GM19035 (cell line): ENCODE measurements at regions not wholly inside any gene's neighbourhood (a gene's known extent, or its start where the extent isn't known, plus 50 kb on each side); places are given as distances from the start of the nearest gene placed in this dataset.

Experiments
- ATAC-seq: cut with Tn5 transposase; IDR thresholded peaks from one replicate; pipeline ENCODE4 v1.9.1; 2021; ENCODE audit not compliant: unreplicated experiment

- no peak for ATAC-seq
These were observed 239.0 kb downstream of the AUH start for GRCh38 chr9:91122755-91123154.

DNA sequence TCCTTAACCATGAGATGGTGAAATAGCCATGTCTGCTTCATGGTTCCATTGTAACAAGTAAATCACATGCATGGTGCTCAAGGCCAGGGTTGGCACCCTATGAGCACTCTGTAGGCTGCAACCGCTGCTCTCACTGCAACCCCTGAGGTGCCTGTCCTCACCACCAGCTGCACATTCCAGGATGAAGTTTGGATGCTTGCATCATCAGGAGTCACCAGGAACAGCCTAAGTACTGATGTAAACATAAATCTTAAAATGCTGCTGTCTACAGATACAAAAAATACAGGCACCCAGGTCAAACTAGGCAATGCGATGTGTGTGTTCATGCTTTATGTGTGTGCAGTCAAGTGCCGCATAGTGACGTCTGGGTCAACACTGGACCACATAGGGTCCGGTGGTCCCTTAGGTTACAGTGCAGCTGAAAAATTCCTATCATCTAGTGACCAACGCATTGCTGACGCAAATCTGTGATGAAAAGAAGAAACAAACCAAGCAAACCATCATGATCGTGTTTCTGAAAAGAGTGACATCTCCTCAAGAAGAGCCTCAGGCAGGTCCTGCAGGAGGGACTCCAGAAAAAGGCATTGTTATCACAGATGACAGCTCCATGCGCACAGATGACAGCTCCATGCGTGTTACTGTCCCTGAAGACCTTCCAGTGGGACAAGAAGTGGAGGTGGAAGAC is 234.8 kb downstream of the AUH start:
- ATAC-seq = no peak

DNA sequence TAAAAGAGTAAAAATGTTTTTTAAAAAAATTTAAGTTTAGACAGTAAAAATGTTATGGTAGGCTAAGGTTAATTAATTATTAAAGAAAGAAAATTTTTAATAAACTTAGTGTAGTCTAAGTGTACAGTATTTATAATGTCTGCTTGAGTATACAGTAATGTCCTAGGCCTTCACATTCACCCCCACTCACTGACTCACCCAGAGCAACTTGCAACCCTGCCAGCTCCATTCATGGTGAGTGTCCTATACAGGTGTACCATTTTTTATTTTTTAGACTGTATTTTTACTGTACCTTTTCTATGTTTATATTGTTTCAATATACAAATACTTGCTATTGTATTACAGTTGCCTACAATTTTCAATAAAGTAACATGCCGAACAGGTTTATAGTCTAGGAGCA is 234.1 kb downstream of the AUH start:
- ATAC-seq = no peak

DNA sequence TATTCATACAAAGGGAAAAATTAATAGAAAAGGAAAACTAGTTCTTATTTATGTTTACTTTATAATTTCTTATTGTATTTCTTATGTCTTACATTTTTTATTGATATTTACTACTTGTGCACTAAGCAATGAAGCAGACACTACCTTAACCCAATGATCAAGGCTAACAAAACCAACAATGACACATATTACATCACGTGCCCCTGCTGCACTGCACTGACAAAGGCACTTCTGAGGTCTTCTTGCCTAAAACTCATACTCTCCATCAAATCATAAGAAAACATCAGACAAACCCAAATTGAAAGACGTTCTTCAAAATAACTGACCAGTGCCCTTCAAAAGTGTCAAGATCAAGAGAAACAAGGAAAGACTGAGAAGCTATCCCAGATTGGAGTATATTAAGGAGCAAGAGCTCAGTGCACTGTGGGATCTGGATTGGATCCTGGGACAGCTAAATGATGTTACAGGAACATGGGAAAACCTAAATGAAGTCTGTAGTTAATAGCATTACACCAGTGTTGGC is 230.9 kb downstream of the AUH start:
- ATAC-seq = no peak

DNA sequence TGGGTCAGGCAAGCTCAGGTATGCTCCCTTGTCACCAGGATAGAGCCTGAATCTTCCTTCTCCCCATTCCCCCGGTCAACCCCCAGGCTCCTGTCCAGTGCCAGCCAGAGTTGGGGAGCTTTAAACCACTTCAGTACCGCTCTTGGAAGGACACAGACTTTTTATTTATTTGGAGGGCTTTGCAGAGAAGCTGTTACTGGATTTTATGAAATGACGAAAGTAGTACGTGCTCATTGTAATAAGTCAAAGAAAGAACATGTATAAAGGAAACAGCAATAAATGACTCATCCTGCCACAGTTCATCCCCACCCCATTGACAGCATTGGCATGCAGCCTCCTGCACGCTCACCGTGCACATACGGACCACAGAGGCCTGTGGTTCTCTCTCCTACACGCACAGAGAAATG is 230.3 kb downstream of the AUH start:
- no peak for ATAC-seq

DNA sequence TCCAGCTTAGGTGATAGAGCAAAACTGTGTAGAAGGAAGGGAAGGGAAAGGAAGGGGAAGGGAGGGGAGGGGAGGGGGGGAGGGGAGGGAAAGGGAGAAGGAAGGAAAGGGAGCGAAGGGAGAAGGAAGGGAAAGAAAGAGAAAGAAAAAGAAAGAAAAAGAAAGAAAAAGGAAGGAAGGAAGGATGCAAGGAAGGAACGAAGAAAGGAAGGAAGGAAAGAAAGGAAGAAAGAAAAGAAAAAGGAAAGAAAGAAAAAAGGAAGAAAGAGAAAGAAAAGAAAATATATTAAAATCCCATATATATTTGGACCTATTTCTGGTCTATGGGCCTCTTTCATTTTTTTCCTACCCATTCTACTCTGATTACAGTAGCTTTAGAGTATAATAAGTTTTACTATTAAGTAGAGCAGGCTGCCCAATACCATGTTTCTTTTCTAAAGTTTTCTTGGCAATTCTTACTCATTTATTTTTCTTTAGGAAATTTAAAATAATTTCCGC is 229.1 kb downstream of the AUH start:
- no peak for ATAC-seq

- ATAC-seq = no peak
These were observed 227.1 kb downstream of the AUH start for GRCh38 chr9:91134608-91135007.

DNA sequence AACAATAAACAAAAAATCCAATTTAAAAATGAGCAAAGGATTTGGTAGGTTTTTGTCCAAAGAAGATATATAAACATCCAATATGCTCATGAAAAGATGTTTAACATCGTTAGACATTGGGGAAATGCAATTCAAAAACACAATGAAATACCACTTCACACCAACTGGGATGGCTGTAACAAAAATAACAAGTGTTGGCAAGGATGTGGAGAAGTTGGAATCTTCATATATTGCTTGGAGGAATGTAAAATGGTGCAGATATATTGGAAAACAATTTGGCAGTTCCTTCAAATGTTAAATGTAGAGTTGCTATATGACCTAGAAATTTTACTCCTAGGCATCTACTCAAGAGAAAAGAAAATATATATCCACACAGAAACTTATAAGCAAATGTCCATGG is 224.3 kb downstream of the AUH start:
- no peak for ATAC-seq

DNA sequence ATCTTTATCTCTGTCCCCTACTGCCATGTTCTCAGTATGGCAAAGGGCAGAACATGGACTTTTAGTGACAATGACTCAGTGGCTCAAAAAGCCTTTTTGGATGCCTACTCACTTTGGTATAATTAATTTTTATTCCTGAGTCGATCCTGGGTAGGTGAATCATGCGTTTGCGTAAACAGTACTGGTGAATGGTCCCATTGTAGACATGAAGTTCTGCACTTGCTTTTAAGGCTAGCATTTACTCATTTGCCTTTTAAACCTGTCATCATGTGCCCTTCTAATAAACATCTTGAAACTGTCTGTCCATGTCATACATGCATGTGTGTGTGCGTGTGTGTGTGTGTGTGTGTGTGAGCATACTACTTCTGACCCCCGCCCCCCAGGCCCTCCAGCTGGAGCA is 223.0 kb downstream of the AUH start:
- ATAC-seq = no peak

- no peak for ATAC-seq
These were observed 220.2 kb downstream of the AUH start for GRCh38 chr9:91141407-91141965.

DNA sequence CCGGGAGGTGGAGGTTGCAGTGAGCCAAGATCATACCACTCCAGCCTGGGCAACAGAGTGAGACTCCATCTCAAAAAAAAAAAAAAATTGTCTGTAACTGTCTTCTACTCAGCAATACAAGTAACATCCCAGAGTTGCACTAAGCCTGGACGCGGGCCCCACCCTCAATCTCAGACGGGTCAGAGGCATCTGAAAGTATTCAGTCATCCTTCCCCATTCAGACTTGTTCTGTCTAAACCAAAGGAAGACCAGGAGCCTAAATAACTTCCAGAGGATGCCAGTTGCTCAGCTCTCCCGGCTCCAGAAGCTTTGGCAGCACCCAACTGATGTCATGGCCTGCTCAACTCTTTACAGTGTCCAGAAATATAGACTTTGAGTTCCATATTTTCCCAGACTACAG is 218.6 kb downstream of the AUH start:
- ATAC-seq = no peak

DNA sequence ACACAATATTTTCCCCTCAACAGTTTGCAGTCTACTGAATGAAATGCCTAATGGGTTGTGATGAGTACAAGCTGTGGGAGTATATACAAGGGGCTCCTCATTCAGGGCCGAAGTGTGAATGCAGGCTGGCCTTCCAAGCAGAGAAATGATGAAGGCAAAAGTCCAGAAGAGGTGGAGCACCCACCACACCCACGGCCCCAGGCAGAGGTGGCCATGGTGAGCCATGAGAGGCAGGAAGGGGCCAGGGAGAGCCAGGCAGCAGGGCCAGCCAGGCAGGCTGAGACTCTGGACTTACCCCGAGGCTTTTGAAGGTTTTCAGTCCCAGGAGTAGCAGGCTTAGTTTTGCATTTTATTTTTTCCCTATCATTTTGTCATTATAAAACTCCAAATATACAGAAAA is 218.1 kb downstream of the AUH start:
- ATAC-seq = no peak

- no peak for ATAC-seq
These were observed 216.9 kb downstream of the AUH start for GRCh38 chr9:91144769-91145168.

- no peak for ATAC-seq
These were observed 216.2 kb downstream of the AUH start for GRCh38 chr9:91145496-91145895.

GRCh38 chr9:91146391-91147019 is 215.2 kb downstream of the AUH start:
- no peak for ATAC-seq

DNA sequence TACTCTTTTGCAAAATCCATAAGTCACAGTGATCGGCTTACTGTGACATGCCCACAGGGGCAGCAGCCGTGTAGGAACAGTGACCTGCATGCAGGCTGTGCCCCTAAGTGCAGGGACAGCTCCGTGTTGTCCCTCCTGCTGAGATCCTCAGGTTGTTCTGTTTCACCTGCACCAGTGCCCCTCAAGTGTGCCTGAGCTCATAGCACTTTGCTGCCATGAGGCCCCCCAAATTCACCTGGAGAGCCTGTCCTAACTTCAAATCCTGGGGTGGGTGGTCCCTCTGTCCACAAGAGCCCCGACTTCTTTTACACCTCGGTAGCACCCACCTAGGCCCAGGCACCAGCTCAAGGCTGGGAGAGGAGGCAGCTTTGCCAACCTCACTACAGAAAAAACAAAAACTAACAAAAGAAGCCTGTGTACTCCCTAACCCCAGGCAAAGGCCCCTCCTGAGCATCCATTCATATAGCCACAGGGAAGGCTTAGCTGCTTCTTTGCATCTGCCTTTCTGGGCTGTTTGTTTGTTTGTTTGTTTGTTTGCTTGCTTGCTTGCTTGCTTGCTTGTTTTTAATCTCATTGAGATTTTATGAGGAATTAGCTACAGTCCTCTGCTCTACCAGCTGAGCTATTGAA is 214.5 kb downstream of the AUH start:
- ATAC-seq = no peak

- ATAC-seq = no peak
These were observed 213.4 kb downstream of the AUH start for GRCh38 chr9:91148306-91148705.

DNA sequence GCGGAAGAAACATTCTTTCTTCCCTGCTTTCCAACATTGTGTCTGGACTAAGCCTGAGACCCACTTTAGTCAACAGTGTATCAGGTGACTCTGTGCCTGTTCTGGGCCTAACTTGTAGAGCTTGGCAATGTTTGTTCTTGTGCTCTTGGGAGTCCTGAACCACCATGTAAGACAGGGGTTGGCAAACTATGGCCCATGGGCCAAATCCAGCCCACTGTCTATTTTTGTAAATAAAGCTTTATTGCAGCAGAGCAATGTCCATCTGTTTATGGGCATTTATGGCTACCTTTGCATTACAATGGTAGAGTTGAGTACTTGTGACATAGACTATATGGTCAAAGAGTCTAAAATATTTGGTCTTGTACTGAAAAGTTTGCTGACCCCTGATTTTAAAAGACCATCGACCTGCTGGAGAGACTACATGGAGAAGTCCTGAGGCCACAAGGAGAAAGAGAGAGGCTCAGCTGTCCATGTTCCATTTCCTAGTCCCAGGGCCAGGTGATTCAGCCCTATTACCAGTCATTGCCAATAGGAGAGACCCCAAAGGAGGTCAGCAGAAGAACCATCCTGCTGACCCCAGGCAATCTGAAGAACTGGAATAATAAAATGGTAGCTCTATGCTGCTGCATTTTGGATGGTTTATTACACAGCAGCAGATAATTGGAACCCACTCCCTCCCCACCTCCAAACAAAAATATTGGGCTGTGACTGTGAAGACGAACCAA is 211.3 kb downstream of the AUH start:
- no peak for ATAC-seq

- peak; percentile 76 for ATAC-seq
These were observed 210.6 kb downstream of the AUH start for GRCh38 chr9:91150998-91151717.

- ATAC-seq = no peak
These were observed 210.0 kb downstream of the AUH start for GRCh38 chr9:91151718-91152095.

- no peak for ATAC-seq
These were observed 207.0 kb downstream of the AUH start for GRCh38 chr9:91154686-91155085.
